CD14-positive monocyte (primary cell): ENCODE measurements at regions not wholly inside any gene's neighbourhood (a gene's known extent, or its start where the extent isn't known, plus 50 kb on each side); places are given as distances from the start of the nearest gene placed in this dataset.

ENCODE experiments used
- DNase-seq, 3 donors: peaks; one replicate each; pipeline ENCODE4 v3.0.0-alpha.2; 2011 to 2022
- H2AFZ ChIP-seq: 2 replicates; pipeline ENCODE4 v1.6.0; 2012; ENCODE audit warnings: mild to moderate bottlenecking, low read depth, low read length, inconsistent platforms; ENCODE audit not compliant: insufficient read depth, poor library complexity, severe bottlenecking
- H3K27ac ChIP-seq, 2 donors: 1 replicate in 1 of 2; 2 replicates in 1 of 2; pipeline ENCODE4 v1.5.1; 2012 to 2013; ENCODE audit warnings: low read length in 2 of 2, control low read depth in 1 of 2, inconsistent platforms in 1 of 2, low read depth in 1 of 2, mild to moderate bottlenecking in 1 of 2
- H3K27me3 ChIP-seq, 2 donors: one replicate each; pipeline versions ENCODE4 v1.6.0 to v1.6.1; 2011 to 2013; ENCODE audit warnings: low read length in 2 of 2; ENCODE audit not compliant: control insufficient read depth in 2 of 2, insufficient read depth in 2 of 2
- H3K36me3 ChIP-seq, 2 donors: replicated peaks in 1 of 2; 1 replicate in 1 of 2; 2 replicates in 1 of 2; pipeline versions ENCODE4 v1.5.1 to v1.6.1; 2012 to 2013; ENCODE audit warnings: low read length in 2 of 2, control low read depth in 1 of 2, inconsistent platforms in 1 of 2, mild to moderate bottlenecking in 1 of 2; ENCODE audit not compliant: insufficient read depth in 2 of 2, control insufficient read depth in 1 of 2
- H3K4me1 ChIP-seq, 2 donors: 1 replicate in 1 of 2; 2 replicates in 1 of 2; pipeline versions ENCODE4 v1.5.1 to v1.6.1; 2012 to 2013; ENCODE audit warnings: low read length in 2 of 2, control low read depth in 1 of 2, inconsistent platforms in 1 of 2, mild to moderate bottlenecking in 1 of 2, moderate library complexity in 1 of 2; ENCODE audit not compliant: insufficient read depth in 2 of 2, control insufficient read depth in 1 of 2
- H3K4me2 ChIP-seq: replicated peaks from 2 replicates; pipeline ENCODE3; 2012; ENCODE audit warnings: low read length, moderate library complexity, mild to moderate bottlenecking; ENCODE audit not compliant: poor library complexity, severe bottlenecking; ENCODE audit errors: extremely low read depth
- H3K4me3 ChIP-seq, 3 experiments: fragments of 200-600 bp in 1 of 3; sonication (generic) in 1 of 3; replicated peaks in 1 of 3; 1 replicate in 2 of 3; 2 replicates in 1 of 3; pipeline ENCODE4 v1.5.1; 2011 to 2013; ENCODE audit warnings: low read length in 3 of 3, mild to moderate bottlenecking in 3 of 3, control low read depth in 2 of 3, low read depth in 2 of 3, inconsistent platforms in 1 of 3, moderate library complexity in 1 of 3
- H3K79me2 ChIP-seq: 2 replicates; pipeline ENCODE4 v1.6.0; 2012; ENCODE audit warnings: mild to moderate bottlenecking, control low read depth, inconsistent platforms, low read length, moderate library complexity; ENCODE audit not compliant: insufficient read depth
- H3K9ac ChIP-seq: 2 replicates; pipeline ENCODE4 v1.6.0; 2017; ENCODE audit warnings: low read length, mild to moderate bottlenecking; ENCODE audit not compliant: insufficient read depth, poor library complexity, severe bottlenecking
- H3K9me3 ChIP-seq, 2 donors: replicated peaks in 1 of 2; 1 replicate in 1 of 2; 2 replicates in 1 of 2; pipeline versions ENCODE4 v1.5.1 to v1.6.1; 2012 to 2013; ENCODE audit warnings: low read length in 2 of 2, control low read depth in 1 of 2; ENCODE audit not compliant: control insufficient read depth in 1 of 2, insufficient read depth in 1 of 2
- H4K20me1 ChIP-seq: 2 replicates; pipeline ENCODE4 v1.6.0; 2012; ENCODE audit warnings: mild to moderate bottlenecking, low read length, control low read depth, moderate library complexity; ENCODE audit not compliant: insufficient read depth
- H3K27ac Mint-ChIP-seq, 7 donors: one replicate each; pipeline ENCODE4 v1.8.0; 2020; ENCODE audit warnings: mild to moderate bottlenecking in 7 of 7, mixed read lengths in 7 of 7, moderate library complexity in 6 of 7, inconsistent platforms in 2 of 7
- H3K27me3 Mint-ChIP-seq, 3 donors: one replicate each; pipeline ENCODE4 v1.8.0; 2021 to 2022; ENCODE audit warnings: low read depth in 3 of 3, mild to moderate bottlenecking in 3 of 3, mixed read lengths in 3 of 3, moderate library complexity in 3 of 3, inconsistent platforms in 1 of 3
- H3K36me3 Mint-ChIP-seq, 2 donors: one replicate each; pipeline ENCODE4 v1.8.0; 2020; ENCODE audit warnings: mixed read lengths in 2 of 2, inconsistent platforms in 1 of 2, mild to moderate bottlenecking in 1 of 2
- H3K4me1 Mint-ChIP-seq: one replicate; pipeline ENCODE4 v1.8.0; 2020; ENCODE audit warnings: mild to moderate bottlenecking, mixed read lengths
- H3K4me3 Mint-ChIP-seq, 2 donors: one replicate each; pipeline ENCODE4 v1.8.0; 2020; ENCODE audit warnings: mild to moderate bottlenecking in 2 of 2, mixed read lengths in 2 of 2, moderate library complexity in 1 of 2
- H3K9me3 Mint-ChIP-seq, 7 donors: one replicate each; pipeline ENCODE4 v1.8.0; 2020 to 2022; ENCODE audit warnings: mixed read lengths in 7 of 7, mild to moderate bottlenecking in 6 of 7, moderate library complexity in 6 of 7, inconsistent platforms in 2 of 7
- CTCF ChIP-seq: fragments of 200-600 bp; IDR thresholded peaks from one replicate; pipeline ENCODE4 v1.8.0; 2022; ENCODE audit warnings: antibody characterized with exemption, mild to moderate bottlenecking
- WGBS: methylation state at CpG from one replicate; pipeline ENCODE4 v1.1.5; 2013; ENCODE audit warnings: missing lambda C conversion rate; ENCODE audit not compliant: insufficient coverage; 5-methylcytosine and 5-hydroxymethylcytosine counted together
- intact Hi-C, 2 donors: fragments of 100-400 bp; cut with micrococcal nuclease; formaldehyde crosslinking; loops; one replicate each; pipeline versions ENCODE4 v1.15.0 to v1.15.1; 2023

- Mint-ChIP-seq H3K4me3 (no peak overlapping the region), H3K36me3 (no peaks in the 10 kb centered on the region), H3K4me1 (peaks cover 13% of the 10 kb centered on the region), H3K9me3 (peaks cover 4 to 13% (median 7%) of the 10 kb centered on the region in 7 donors), H3K27ac (no peak overlapping the region), H3K27me3 (peaks cover 7 to 18% (median 15%) of the 10 kb centered on the region in 3 donors)
- intact Hi-C loops = loop anchor here (2.0 to 10.0 kb wide), 5 partner anchors 156 to 494 kb away; no protein-coding TSS in a partner anchor
- WGBS = 85% methylated on average over 7 of the region's 7 CpGs
- Histone ChIP-seq H3K9me3 (no peaks in the 10 kb centered on the region), H3K79me2 (no peaks in the 10 kb centered on the region), H3K27ac (no peak overlapping the region), H2AFZ (no peak overlapping the region), H3K36me3 (no peaks in the 10 kb centered on the region), H3K9ac (no peak overlapping the region), H4K20me1 (no peaks in the 10 kb centered on the region), H3K4me1 (peaks cover 15 to 16% of the 10 kb centered on the region in 2 donors), H3K4me2 (no peak overlapping the region), H3K27me3 (no peaks in the 10 kb centered on the region), H3K4me3 (no peak overlapping the region)
- TF ChIP-seq CTCF = no peak
- no peak for DNase-seq
These were observed 71.0 kb downstream of the IGLL5 start for GRCh38 chr22:22958621-22959020.

GRCh38 chr22:22959147-22959827 lies 71.7 kb downstream of the IGLL5 start:
- H3K36me3 Mint-ChIP-seq = no peaks in the 10 kb centered on the region
- H3K9ac ChIP-seq = no peak overlapping the region
- peaks cover 4 to 13% (median 7%) of the 10 kb centered on the region in 7 donors for H3K9me3 Mint-ChIP-seq
- no peak overlapping the region for H2AFZ ChIP-seq
- H3K4me2 ChIP-seq = no peak overlapping the region
- peak; percentile 70 for TF ChIP-seq CTCF
- peaks cover 13% of the 10 kb centered on the region for H3K4me1 Mint-ChIP-seq
- no peak overlapping the region for H3K27ac ChIP-seq
- H4K20me1 ChIP-seq = no peaks in the 10 kb centered on the region
- intact Hi-C loops = loop anchor here (2.0 to 10.0 kb wide), 5 partner anchors 157 to 494 kb away; no protein-coding TSS in a partner anchor
- no peak overlapping the region for H3K4me3 ChIP-seq
- 83% methylated on average over 1 of the region's 9 CpGs for WGBS
- H3K79me2 ChIP-seq = no peaks in the 10 kb centered on the region
- peaks cover 13 to 15% of the 10 kb centered on the region in 2 donors for H3K4me1 ChIP-seq
- peaks cover 0 to 1% of the 10 kb centered on the region in 2 donors for H3K27me3 ChIP-seq
- no peaks in the 10 kb centered on the region for H3K9me3 ChIP-seq
- no peak overlapping the region for H3K27ac Mint-ChIP-seq
- no peak overlapping the region for H3K4me3 Mint-ChIP-seq
- H3K27me3 Mint-ChIP-seq = peaks cover 11 to 22% (median 20%) of the 10 kb centered on the region in 3 donors
- DNase-seq = peak in 1 of 3 donors; percentile 46
- no peaks in the 10 kb centered on the region for H3K36me3 ChIP-seq
